ENCODE measurements at regions not wholly inside any gene's neighbourhood (a gene's known extent, or its start where the extent isn't known, plus 50 kb on each side); places are given as distances from the start of the nearest gene placed in this dataset.

DNA sequence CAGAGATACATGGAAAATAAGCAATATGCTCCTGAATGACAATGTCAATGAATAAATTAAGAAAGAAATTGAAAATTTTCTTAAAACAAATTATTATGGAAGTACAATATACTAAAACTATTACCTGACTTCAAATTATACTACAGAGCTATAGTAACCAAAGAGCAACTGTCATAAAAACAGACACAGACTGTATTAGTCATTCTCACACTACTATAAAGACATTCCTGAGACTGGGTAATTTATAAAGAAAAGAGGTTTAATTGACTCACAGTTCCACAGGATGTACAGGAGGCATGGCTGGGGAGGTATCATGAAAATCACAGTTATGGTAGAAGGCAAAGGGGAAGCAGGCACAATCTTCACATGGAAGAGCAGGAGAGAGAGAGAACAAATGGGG, 60.0 kb upstream of the CYSLTR1 start:
- TF ChIP-seq CTCF (IDR thresholded peaks at IDR 0.05) (no peak), POLR2A (IDR thresholded peaks at IDR 0.05) (no peak)

Measured in prostate gland (tissue), 2 donors.